SJCRH30 (cell line): ENCODE measurements at regions not wholly inside any gene's neighbourhood (a gene's known extent, or its start where the extent isn't known, plus 50 kb on each side); places are given as distances from the start of the nearest gene placed in this dataset.

Source experiments
- DNase-seq, 2 experiments: peaks; one replicate each; pipeline ENCODE4 v3.0.0-alpha.2; 2015 to 2020
- H3K27ac ChIP-seq: fragments of 250-450 bp; sonication (Bioruptor Pico); 2 replicates; pipeline ENCODE4 v1.5.1; 2020; ENCODE audit warnings: mild to moderate bottlenecking, moderate library complexity
- H3K27me3 ChIP-seq: fragments of 250-450 bp; sonication (Bioruptor Pico); 2 replicates; pipeline ENCODE4 v1.5.1; 2020; ENCODE audit warnings: mild to moderate bottlenecking, moderate library complexity
- H3K36me3 ChIP-seq: fragments of 250-450 bp; sonication (Bioruptor Pico); 2 replicates; pipeline ENCODE4 v1.5.1; 2020; ENCODE audit warnings: mild to moderate bottlenecking, moderate library complexity
- H3K4me1 ChIP-seq: fragments of 250-450 bp; sonication (Bioruptor Pico); 2 replicates; pipeline ENCODE4 v1.5.1; 2020; ENCODE audit warnings: mild to moderate bottlenecking, moderate library complexity
- H3K4me3 ChIP-seq: fragments of 250-450 bp; sonication (Bioruptor Pico); 2 replicates; pipeline ENCODE4 v1.5.1; 2020; ENCODE audit warnings: mild to moderate bottlenecking, moderate library complexity
- H3K9me3 ChIP-seq: fragments of 250-450 bp; sonication (Bioruptor Pico); replicated peaks from 2 replicates; pipeline ENCODE4 v1.5.1; 2020; ENCODE audit warnings: mild to moderate bottlenecking, moderate library complexity

DNA sequence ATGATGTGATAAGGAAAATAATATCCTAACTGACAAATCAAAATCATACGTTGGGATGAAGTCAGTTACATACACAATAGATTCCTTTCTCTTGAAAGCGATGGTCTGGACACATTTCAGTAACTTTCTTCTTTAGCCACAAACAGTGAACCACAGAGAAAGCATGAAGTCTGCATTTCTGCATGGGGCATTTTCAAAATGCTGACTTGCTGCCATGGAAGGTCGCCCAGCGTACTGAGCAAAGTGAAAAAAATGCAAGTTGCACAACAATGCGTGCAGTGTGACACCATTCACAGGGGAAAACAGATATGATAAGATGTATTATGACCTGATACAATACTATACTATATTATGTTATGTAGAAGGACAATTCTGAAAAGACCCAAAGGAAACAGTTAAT, 146.3 kb downstream of the SNX18 start:
- Histone ChIP-seq H3K27ac (no peak overlapping the region), H3K27me3 (no peaks in the 10 kb centered on the region), H3K9me3 (no peaks in the 10 kb centered on the region), H3K36me3 (no peaks in the 10 kb centered on the region), H3K4me3 (no peak overlapping the region), H3K4me1 (no peaks in the 10 kb centered on the region)
- no peak for DNase-seq

DNA sequence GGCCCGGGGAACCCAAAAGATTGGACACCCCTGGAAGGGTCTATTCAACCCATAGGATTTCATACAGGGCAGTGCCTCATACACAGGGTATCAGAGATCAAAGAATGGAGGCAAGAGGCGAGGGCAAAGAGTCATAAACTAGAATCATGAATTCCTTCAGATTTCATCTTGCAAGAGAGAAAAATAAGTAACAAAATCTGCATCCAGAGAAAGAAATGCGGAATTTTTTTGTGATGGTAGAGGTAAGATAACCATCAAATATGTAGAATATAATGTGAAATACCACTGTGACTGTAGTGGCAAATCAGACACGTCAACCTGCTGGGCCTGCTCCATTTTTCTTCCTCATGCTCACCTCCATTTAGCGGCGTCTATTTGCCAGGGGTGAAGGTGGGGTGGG, 143.6 kb downstream of the SNX18 start:
- no peak overlapping the region for H3K27ac ChIP-seq
- no peaks in the 10 kb centered on the region for H3K36me3 ChIP-seq
- DNase-seq = no peak
- H3K27me3 ChIP-seq = no peaks in the 10 kb centered on the region
- H3K9me3 ChIP-seq = no peaks in the 10 kb centered on the region
- H3K4me3 ChIP-seq = no peak overlapping the region
- no peaks in the 10 kb centered on the region for H3K4me1 ChIP-seq

DNA sequence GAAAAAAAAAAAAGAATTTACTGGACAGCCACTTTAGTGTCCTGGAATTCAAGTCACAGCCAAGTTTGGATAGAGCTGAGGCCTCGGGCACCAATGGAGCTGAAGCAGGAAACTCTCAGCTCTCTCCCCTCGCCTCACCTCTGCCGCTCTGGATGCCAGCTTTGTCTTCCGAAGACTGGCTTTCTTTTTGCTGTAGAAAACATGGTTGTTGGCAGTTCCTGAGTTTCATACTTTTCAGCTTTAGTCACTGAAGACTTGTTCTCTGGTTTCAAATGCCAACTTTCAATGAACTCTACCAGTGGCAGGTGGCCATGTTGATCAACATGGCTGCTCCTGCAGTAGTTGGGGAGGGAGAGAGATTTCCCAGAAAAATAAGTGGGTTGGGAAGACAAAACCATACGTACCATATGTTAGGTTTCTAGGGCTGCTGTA, 142.2 kb downstream of the SNX18 start:
- H3K4me3 ChIP-seq = no peak overlapping the region
- no peaks in the 10 kb centered on the region for H3K9me3 ChIP-seq
- no peak for DNase-seq
- H3K36me3 ChIP-seq = no peaks in the 10 kb centered on the region
- no peaks in the 10 kb centered on the region for H3K4me1 ChIP-seq
- H3K27me3 ChIP-seq = peaks cover 2% of the 10 kb centered on the region; the same call in 1 of the 2 replicates
- no peak overlapping the region for H3K27ac ChIP-seq

DNA sequence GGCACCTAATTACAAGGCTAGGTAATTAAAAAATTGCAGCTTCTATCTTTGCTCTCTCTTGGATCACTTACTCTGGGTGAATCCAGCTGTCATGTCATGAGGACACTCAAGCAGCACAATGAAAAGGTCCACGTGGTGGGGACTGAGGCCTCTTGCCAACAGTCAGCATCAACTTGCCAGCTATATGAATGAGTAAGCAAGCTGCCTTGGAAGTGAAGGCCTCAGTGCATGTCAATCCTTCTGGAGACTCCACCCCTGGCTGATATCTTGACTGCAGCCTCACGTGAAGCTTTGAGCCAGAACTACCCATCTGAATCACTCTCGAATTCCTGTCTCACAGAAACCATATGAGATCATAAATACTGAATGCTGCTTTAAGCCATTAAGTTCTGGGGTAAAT, 140.5 kb downstream of the SNX18 start:
- Histone ChIP-seq H3K4me3 (no peak overlapping the region), H3K27me3 (peaks cover 4% of the 10 kb centered on the region; the same call in 1 of the 2 replicates), H3K4me1 (no peaks in the 10 kb centered on the region), H3K27ac (no peak overlapping the region), H3K9me3 (no peaks in the 10 kb centered on the region), H3K36me3 (no peaks in the 10 kb centered on the region)
- DNase-seq = no peak

DNA sequence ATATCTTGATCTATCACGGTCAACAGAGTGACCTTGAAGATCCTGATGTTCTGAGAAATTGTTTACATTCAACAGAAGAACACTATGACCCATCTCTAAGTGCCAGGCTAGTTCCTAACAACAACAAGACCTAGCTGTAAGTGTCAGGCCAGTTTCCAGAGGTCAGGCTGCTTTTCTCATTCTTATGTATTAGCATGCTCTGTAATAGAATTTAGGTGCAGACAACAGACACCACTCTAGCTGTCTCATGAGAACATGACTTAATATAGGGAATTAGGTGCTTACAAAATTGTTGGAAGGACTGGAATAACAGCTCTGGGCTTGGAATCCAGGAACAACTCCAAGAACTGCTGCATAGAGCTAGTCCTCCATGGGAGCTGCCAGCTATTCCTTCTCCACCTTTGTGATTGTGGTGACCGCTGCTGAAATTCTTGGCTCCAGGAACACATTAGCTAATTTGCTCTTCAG, 138.7 kb downstream of the SNX18 start:
- H3K36me3 ChIP-seq = no peaks in the 10 kb centered on the region
- no peaks in the 10 kb centered on the region for H3K9me3 ChIP-seq
- H3K27ac ChIP-seq = no peak overlapping the region
- no peak overlapping the region for H3K4me3 ChIP-seq
- peaks cover 4% of the 10 kb centered on the region; the same call in 1 of the 2 replicates for H3K27me3 ChIP-seq
- no peak for DNase-seq
- no peaks in the 10 kb centered on the region for H3K4me1 ChIP-seq

DNA sequence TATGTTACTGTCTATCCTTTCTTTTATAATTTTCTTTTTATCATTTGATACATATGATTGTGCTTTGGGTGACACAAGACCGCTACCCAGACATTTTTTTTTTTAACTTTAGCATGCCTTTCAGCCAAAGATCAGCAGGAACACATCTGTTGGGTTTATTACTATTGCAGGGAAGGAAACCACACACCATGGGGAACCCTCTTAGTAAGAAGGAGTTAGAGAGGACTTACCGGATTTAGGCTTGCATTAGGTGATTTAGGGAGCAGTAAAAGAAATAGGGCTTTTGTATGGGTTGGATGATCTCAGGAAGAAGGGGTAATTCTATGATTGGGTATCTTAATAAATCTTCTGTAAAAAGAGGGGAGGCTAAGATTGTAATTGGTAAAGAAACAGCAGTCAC, 138.2 kb downstream of the SNX18 start:
- H3K4me3 ChIP-seq = no peak overlapping the region
- peaks cover 4% of the 10 kb centered on the region; the same call in 1 of the 2 replicates for H3K27me3 ChIP-seq
- H3K36me3 ChIP-seq = no peaks in the 10 kb centered on the region
- DNase-seq = no peak
- H3K4me1 ChIP-seq = no peaks in the 10 kb centered on the region
- H3K9me3 ChIP-seq = no peaks in the 10 kb centered on the region
- no peak overlapping the region for H3K27ac ChIP-seq

DNA sequence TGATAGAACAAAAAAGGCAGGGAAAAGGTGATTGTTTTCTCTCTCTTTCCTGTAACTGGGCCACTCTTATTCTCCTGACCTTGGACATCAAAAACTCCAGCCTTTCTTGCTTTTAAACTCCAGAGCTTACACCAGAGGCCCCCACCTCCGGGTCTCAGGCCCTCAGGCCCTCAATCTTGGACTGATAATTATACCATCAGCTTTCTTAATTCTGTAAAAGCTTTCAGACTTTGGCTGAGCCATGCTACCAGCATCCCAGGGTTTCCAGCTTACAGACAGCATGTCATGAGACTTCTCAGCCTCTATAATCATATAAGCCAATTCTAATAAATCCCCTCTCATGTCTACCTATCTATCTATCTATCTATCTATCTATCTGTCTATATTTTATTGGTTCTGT, 137.7 kb downstream of the SNX18 start:
- Histone ChIP-seq H3K36me3 (no peaks in the 10 kb centered on the region), H3K4me3 (no peak overlapping the region), H3K27ac (no peak overlapping the region), H3K27me3 (peaks cover 4% of the 10 kb centered on the region; the same call in 1 of the 2 replicates), H3K9me3 (no peaks in the 10 kb centered on the region), H3K4me1 (no peaks in the 10 kb centered on the region)
- no peak for DNase-seq

DNA sequence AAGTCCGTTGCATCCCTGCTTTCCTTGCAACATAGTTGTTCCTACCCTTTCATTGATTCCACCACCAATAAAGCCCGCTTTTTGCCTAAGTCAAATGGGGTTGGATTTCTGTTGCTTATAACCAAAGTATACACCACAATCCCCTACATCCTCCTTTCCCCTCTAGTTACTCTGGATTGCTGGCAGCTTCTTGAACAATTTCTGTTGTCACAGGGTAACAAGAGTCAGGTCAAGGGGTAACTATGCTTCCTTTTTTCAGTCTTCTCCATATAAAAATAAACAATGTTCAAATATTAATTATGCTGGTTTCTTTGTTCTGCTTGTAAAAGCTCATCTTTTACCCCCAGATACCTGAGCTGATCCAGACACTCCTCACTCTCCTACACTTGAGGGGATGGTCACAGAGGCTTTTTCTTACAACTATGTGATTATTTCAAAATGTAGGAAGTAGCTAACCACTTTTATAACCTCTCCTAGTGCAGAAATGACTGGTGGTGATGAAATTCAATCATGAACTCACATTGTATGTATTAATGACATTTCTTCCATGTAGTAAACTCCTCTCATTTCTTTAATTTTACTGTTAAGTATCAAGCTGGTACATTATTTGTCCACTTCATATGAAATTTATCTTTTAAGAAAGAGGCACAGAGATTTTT, 136.5 kb downstream of the SNX18 start:
- Histone ChIP-seq H3K27ac (no peak overlapping the region), H3K27me3 (peaks cover 4% of the 10 kb centered on the region; the same call in 1 of the 2 replicates), H3K4me1 (no peaks in the 10 kb centered on the region), H3K9me3 (no peaks in the 10 kb centered on the region), H3K36me3 (no peaks in the 10 kb centered on the region), H3K4me3 (no peak overlapping the region)
- DNase-seq = no peak

DNA sequence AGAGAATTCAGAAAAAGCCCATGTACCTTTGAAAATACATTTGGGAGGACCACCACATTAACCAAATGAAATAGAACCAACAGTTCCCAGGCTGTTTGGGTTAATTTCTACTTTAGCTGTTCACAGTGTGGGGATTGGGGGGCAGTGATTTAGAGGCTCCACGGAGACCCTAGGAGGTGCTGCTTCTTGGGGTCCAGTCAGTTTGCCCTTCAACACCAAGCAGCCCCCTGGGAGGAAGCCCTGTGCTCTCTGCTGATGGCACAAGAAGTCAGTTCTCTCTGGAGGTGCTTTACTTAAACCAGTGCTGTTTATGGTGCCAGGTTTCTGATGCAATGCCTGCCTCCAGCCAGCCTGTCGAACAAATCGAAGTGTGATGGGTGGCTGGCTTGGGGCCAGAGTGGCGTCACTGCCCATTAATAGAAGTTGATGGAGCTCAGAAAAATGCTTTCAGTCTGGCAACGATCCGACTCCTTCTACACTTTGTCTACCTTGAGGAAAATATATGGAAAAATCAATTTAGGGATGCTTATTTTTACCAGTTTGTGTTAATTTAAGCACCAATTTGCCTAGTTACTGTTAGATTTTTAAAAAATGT, 134.0 kb downstream of the SNX18 start:
- Histone ChIP-seq H3K4me3 (no peak overlapping the region), H3K9me3 (no peaks in the 10 kb centered on the region), H3K27ac (no peak overlapping the region), H3K4me1 (no peaks in the 10 kb centered on the region), H3K27me3 (peaks cover 4% of the 10 kb centered on the region; the same call in 1 of the 2 replicates), H3K36me3 (no peaks in the 10 kb centered on the region)
- DNase-seq = no peak

DNA sequence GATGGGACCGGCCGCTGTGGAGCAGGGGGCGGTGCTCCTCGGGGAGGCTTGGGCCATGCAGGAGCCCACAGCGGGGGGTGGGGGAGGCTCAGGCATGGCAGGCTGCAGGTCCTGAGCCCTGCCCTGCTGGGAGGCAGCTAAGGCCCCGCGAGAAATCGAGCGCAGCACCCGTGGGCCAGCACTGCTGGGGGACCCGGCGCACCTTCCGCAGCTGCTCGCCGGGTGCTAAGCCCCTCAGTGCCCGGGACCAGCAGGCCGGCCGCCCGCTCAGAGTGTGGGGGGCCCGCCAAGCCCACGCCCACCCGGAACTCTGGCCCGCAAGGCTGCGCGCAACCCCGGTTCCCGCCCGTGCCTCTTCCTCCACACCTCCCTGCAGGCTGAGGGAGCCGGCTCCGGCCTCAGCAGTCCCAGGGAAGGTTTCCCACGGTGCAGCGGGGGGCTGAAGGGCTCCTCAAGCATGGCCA, 131.5 kb downstream of the SNX18 start:
- H3K4me3 ChIP-seq = no peak overlapping the region
- H3K9me3 ChIP-seq = no peaks in the 10 kb centered on the region
- DNase-seq = no peak
- no peaks in the 10 kb centered on the region for H3K36me3 ChIP-seq
- H3K27me3 ChIP-seq = no peaks in the 10 kb centered on the region
- no peak overlapping the region for H3K27ac ChIP-seq
- H3K4me1 ChIP-seq = no peaks in the 10 kb centered on the region

DNA sequence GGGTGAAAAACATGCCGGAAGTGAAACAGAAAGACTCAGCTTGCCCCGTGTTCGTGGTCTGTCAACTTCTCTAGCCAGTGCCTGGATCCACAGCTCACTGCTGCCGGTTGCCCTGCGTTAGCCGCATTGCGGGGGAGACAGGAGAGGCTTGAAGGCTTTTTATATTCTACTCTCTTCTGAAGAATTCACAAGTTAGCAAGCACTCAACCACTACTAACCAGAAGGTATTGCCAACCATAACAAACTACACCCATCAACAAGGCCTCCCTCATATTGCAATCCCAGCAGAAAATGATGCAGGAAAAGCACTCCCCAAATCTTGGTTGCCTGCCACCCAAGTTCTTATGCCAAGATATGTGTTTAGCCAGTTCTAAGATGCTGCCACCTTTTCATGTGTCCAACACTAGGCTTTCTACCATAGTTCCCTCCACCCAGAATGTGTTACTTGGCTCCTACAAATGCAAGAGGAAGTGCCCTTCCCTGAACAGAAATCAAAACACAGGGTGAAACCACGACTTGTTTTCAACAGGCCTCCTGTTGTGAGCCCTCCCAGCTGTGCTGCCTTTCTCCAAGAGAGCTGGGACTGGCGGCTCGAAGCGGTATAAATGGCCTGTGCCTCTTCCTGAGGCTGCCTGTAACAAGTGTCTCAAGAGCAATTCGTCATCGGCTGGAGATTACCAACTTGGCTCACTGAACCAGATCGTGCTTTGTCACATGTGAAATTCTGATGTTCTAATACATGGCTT, 129.0 kb downstream of the SNX18 start:
- Histone ChIP-seq H3K4me1 (no peaks in the 10 kb centered on the region), H3K36me3 (no peaks in the 10 kb centered on the region), H3K27me3 (no peaks in the 10 kb centered on the region), H3K27ac (no peak overlapping the region), H3K4me3 (no peak overlapping the region), H3K9me3 (no peaks in the 10 kb centered on the region)
- DNase-seq = peak; percentile 43 to 46

DNA sequence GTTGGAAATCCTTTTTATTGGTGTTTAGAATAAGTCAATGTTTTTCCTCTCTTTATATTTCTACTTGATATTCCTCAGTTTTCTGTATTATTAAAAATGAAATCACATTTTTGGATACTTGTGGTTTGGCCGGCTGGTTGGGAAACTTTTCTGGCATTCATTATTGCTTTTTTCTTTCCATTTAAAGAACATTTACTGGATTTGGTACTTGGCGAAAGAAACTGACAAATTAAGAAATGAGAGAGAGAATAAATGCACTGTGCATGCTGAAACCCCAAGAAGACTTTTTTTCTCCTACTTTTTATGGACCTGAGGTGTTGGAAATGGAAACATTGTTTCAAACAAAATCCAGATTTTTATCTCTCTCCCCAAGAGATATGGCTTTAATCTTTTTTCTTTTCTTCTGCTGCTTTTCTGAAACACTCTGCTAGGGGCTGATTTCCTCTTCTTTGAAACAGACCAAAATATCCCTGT, 128.4 kb downstream of the SNX18 start:
- no peak for DNase-seq
- Histone ChIP-seq H3K4me3 (no peak overlapping the region), H3K27me3 (no peaks in the 10 kb centered on the region), H3K36me3 (no peaks in the 10 kb centered on the region), H3K4me1 (no peaks in the 10 kb centered on the region), H3K27ac (no peak overlapping the region), H3K9me3 (no peaks in the 10 kb centered on the region)

DNA sequence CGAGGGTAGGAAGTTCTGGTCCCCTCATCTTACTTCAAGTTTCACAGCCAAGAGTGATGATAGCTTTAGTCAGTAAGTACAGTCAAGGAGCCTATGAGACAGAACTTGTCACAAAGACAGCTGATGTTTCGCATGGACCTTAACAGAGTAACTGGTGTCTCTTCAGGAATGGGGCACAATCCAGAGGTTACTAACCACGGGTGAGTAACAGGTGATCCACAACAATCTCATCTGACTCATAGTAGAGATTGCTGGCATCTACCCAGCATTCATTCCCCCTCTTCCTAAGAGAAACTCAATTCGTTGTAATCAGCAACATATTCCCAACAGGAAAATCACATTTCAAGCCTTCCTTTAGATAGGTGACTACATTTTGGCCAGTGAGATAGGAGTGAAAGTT, 126.7 kb downstream of the SNX18 start:
- peak; percentile 11 to 25 for DNase-seq
- Histone ChIP-seq H3K27me3 (no peaks in the 10 kb centered on the region), H3K27ac (no peak overlapping the region), H3K4me3 (no peak overlapping the region), H3K36me3 (no peaks in the 10 kb centered on the region), H3K9me3 (no peaks in the 10 kb centered on the region), H3K4me1 (no peaks in the 10 kb centered on the region)

DNA sequence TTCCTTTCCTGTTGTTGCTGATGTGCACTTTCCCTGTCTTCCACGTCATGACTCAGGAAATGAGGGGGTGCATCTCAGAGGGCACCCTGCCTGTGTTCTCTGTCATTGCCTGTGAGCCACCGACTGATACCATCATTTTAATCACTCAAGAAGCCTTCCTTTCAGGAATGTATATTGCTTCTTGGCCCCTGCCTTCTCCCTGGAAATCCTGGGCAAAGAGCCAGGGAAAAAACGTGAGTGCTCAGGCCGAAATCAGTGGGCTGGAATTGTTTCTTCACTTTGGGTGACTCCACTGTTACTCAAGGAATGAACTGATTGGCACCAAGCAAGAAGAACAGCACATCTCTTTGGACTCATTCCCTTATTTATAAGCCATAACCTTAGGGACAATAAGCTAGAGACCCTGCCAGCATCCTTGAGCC, 126.1 kb downstream of the SNX18 start:
- Histone ChIP-seq H3K4me1 (no peaks in the 10 kb centered on the region), H3K4me3 (no peak overlapping the region), H3K36me3 (no peaks in the 10 kb centered on the region), H3K9me3 (no peaks in the 10 kb centered on the region), H3K27ac (no peak overlapping the region), H3K27me3 (no peaks in the 10 kb centered on the region)
- no peak for DNase-seq

DNA sequence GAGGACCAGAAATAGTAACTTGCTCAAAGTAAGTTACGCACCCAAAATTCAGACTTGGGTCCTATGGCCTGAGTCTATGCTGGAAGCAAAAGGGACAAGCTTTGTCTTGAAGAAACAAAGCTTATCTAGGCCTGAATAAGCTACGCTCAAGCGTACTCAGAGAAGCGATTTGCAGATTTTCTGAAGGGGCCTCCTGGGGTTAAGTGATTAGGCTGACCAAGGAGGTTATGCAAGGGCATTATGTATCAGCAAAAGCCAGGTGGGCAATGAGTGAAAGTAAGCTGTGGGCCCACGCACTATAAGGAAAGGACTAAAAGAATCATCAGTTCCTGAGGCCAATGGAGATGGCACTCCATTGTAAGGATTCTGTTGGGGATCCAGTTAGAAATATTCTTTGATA, 122.1 kb downstream of the SNX18 start:
- no peaks in the 10 kb centered on the region for H3K27me3 ChIP-seq
- H3K36me3 ChIP-seq = no peaks in the 10 kb centered on the region
- H3K27ac ChIP-seq = no peak overlapping the region
- H3K4me1 ChIP-seq = no peaks in the 10 kb centered on the region
- no peaks in the 10 kb centered on the region for H3K9me3 ChIP-seq
- no peak for DNase-seq
- H3K4me3 ChIP-seq = no peak overlapping the region
